GM06990 (cell line): ENCODE measurements at regions not wholly inside any gene's neighbourhood (a gene's known extent, or its start where the extent isn't known, plus 50 kb on each side); places are given as distances from the start of the nearest gene placed in this dataset.

Experiments
- DNase-seq: peaks from one replicate; pipeline ENCODE4 v3.0.0-alpha.2; 2011; ENCODE audit not compliant: insufficient read length; ENCODE audit errors: extremely low read depth
- H3K27me3 ChIP-seq: replicated peaks from 2 replicates; pipeline ENCODE4 v1.6.0; 2011; ENCODE audit warnings: low read length; ENCODE audit not compliant: control insufficient read depth, insufficient read depth
- H3K36me3 ChIP-seq: 2 replicates; pipeline ENCODE4 v1.5.1; 2011; ENCODE audit warnings: low read length; ENCODE audit not compliant: control insufficient read depth, insufficient read depth
- H3K4me3 ChIP-seq: replicated peaks from 2 replicates; pipeline ENCODE4 v1.5.1; 2011; ENCODE audit warnings: low read depth, mild to moderate bottlenecking, control low read depth, low read length
- TF ChIP-seq, protein P1 (sequence below): IDR thresholded peaks from 2 replicates; pipeline ENCODE4 v1.5.1; 2011; ENCODE audit warnings: low read length, control low read depth, mild to moderate bottlenecking, inconsistent platforms; ENCODE audit not compliant: insufficient read depth, poor library complexity, severe bottlenecking

DNA sequence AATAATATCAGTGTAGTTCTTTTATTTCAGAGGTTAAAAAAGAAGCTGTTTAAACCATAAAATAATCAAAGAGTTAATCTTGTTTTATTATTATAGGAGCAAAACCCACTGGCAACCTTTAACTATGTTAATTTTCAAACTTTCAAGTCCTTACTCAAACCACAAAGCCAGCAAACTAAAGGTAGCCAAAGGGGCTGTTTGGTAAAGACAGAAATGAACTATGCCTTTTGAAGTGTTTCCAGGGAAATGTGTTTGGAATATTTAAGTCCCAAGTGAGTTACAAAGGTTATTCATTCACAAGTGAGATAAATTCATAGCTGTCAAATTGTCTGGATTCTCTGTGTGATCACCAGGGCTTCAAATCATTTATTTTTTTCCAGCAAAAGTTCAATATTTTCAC lies 264.7 kb downstream of the MZT1 start:
- TF ChIP-seq, protein P1, sequence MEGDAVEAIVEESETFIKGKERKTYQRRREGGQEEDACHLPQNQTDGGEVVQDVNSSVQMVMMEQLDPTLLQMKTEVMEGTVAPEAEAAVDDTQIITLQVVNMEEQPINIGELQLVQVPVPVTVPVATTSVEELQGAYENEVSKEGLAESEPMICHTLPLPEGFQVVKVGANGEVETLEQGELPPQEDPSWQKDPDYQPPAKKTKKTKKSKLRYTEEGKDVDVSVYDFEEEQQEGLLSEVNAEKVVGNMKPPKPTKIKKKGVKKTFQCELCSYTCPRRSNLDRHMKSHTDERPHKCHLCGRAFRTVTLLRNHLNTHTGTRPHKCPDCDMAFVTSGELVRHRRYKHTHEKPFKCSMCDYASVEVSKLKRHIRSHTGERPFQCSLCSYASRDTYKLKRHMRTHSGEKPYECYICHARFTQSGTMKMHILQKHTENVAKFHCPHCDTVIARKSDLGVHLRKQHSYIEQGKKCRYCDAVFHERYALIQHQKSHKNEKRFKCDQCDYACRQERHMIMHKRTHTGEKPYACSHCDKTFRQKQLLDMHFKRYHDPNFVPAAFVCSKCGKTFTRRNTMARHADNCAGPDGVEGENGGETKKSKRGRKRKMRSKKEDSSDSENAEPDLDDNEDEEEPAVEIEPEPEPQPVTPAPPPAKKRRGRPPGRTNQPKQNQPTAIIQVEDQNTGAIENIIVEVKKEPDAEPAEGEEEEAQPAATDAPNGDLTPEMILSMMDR, result no peak
- H3K4me3 ChIP-seq, result no peak overlapping the region
- no peaks in the 10 kb centered on the region for H3K36me3 ChIP-seq
- no peak for DNase-seq
- H3K27me3 ChIP-seq, result no peaks in the 10 kb centered on the region

- DNase-seq, result no peak
- Histone ChIP-seq H3K4me3 (no peak overlapping the region), H3K27me3 (no peaks in the 10 kb centered on the region), H3K36me3 (no peaks in the 10 kb centered on the region)
- TF ChIP-seq, protein P1, result no peak
Observed at GRCh38 chr13:72462166-72462565, 265.3 kb downstream of the MZT1 start.

- no peaks in the 10 kb centered on the region for H3K27me3 ChIP-seq
- TF ChIP-seq, protein P1, result no peak
- no peak overlapping the region for H3K4me3 ChIP-seq
- no peak for DNase-seq
- no peaks in the 10 kb centered on the region for H3K36me3 ChIP-seq
Observed at GRCh38 chr13:72458701-72459100, 268.7 kb downstream of the MZT1 start.

- H3K36me3 ChIP-seq, result no peaks in the 10 kb centered on the region
- DNase-seq, result no peak
- H3K4me3 ChIP-seq, result no peak overlapping the region
- no peaks in the 10 kb centered on the region for H3K27me3 ChIP-seq
- TF ChIP-seq, protein P1, result no peak
Observed at GRCh38 chr13:72457151-72457550, 270.3 kb downstream of the MZT1 start.

GRCh38 chr13:72456486-72456885 lies 270.9 kb downstream of the MZT1 start:
- H3K36me3 ChIP-seq, result no peaks in the 10 kb centered on the region
- DNase-seq, result no peak
- no peak overlapping the region for H3K4me3 ChIP-seq
- no peaks in the 10 kb centered on the region for H3K27me3 ChIP-seq
- TF ChIP-seq, protein P1, result no peak

DNA sequence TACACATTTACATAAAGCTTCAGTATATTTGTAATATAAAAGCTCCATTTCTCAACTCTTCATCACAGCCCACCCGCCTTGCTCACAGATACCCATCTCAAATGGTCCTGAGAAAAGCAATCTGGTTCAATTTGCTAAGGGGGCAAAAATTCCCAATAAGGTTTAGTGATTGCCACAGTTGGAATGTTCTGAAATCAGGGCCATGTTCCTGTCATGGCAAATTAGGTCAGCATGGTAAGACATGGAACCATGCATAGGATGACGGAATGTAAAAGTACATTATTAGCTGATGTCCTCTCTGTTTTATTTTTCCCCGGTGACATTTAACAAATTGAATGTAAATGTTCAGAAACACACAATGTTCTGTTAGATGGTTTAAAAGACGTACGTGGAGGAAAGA lies 274.3 kb downstream of the MZT1 start:
- TF ChIP-seq, protein P1, result no peak
- Histone ChIP-seq H3K36me3 (no peaks in the 10 kb centered on the region), H3K4me3 (no peak overlapping the region), H3K27me3 (no peaks in the 10 kb centered on the region)
- no peak for DNase-seq
